ENCODE measurements at regions not wholly inside any gene's neighbourhood (a gene's known extent, or its start where the extent isn't known, plus 50 kb on each side); places are given as distances from the start of the nearest gene placed in this dataset.

- H3K27me3 ChIP-seq (ENCODE audit: control insufficient read depth, insufficient read depth, low read length) = no peaks in the 10 kb centered on the region
- WGBS (ENCODE audit: insufficient coverage) = 84% methylated on average over 8 of the region's 9 CpGs
- no peaks in the 10 kb centered on the region for H3K36me3 ChIP-seq (ENCODE audit: control insufficient read depth, insufficient read depth, low read length)
- H3K27ac ChIP-seq (ENCODE audit: low read length) = no peak overlapping the region
- no peaks in the 10 kb centered on the region for H3K9me3 ChIP-seq (replicated peaks; ENCODE audit: control insufficient read depth, low read depth, low read length)
- H3K4me3 ChIP-seq (ENCODE audit: low read length) = no peak overlapping the region
- no peak for DNase-seq
- no peaks in the 10 kb centered on the region for H3K4me1 ChIP-seq (ENCODE audit: control insufficient read depth, insufficient read depth, low read length)
Measured at GRCh38 chr11:116386118-116386699, 386.6 kb downstream of the BUD13 start.

GRCh38 chr11:116384876-116385275, 387.9 kb downstream of the BUD13 start:
- Histone ChIP-seq H3K27ac (ENCODE audit: low read length) (no peak overlapping the region), H3K4me1 (ENCODE audit: control insufficient read depth, insufficient read depth, low read length) (no peaks in the 10 kb centered on the region), H3K9me3 (replicated peaks; ENCODE audit: control insufficient read depth, low read depth, low read length) (no peaks in the 10 kb centered on the region), H3K36me3 (ENCODE audit: control insufficient read depth, insufficient read depth, low read length) (no peaks in the 10 kb centered on the region), H3K4me3 (ENCODE audit: low read length) (no peak overlapping the region), H3K27me3 (ENCODE audit: control insufficient read depth, insufficient read depth, low read length) (no peaks in the 10 kb centered on the region)
- DNase-seq = no peak
- 94% methylated on average over 3 of the region's 4 CpGs for WGBS (ENCODE audit: insufficient coverage)

GRCh38 chr11:116384407-116384806, 388.4 kb downstream of the BUD13 start:
- no peaks in the 10 kb centered on the region for H3K9me3 ChIP-seq (replicated peaks; ENCODE audit: control insufficient read depth, low read depth, low read length)
- H3K36me3 ChIP-seq (ENCODE audit: control insufficient read depth, insufficient read depth, low read length) = no peaks in the 10 kb centered on the region
- no peak overlapping the region for H3K4me3 ChIP-seq (ENCODE audit: low read length)
- DNase-seq = no peak
- no peaks in the 10 kb centered on the region for H3K4me1 ChIP-seq (ENCODE audit: control insufficient read depth, insufficient read depth, low read length)
- no peaks in the 10 kb centered on the region for H3K27me3 ChIP-seq (ENCODE audit: control insufficient read depth, insufficient read depth, low read length)
- H3K27ac ChIP-seq (ENCODE audit: low read length) = no peak overlapping the region
- 35% methylated on average over 3 of the region's 5 CpGs for WGBS (ENCODE audit: insufficient coverage)

- Histone ChIP-seq H3K27me3 (ENCODE audit: control insufficient read depth, insufficient read depth, low read length) (no peaks in the 10 kb centered on the region), H3K27ac (ENCODE audit: low read length) (no peak overlapping the region), H3K4me3 (ENCODE audit: low read length) (no peak overlapping the region), H3K9me3 (replicated peaks; ENCODE audit: control insufficient read depth, low read depth, low read length) (no peaks in the 10 kb centered on the region), H3K4me1 (ENCODE audit: control insufficient read depth, insufficient read depth, low read length) (no peaks in the 10 kb centered on the region), H3K36me3 (ENCODE audit: control insufficient read depth, insufficient read depth, low read length) (no peaks in the 10 kb centered on the region)
- WGBS (ENCODE audit: insufficient coverage) = 51% methylated on average over 5 of the region's 7 CpGs
- DNase-seq = peak; percentile 76
Measured at GRCh38 chr11:116379185-116379828, 393.5 kb downstream of the BUD13 start.

GRCh38 chr11:116376547-116376946, 396.2 kb downstream of the BUD13 start:
- Histone ChIP-seq H3K27ac (ENCODE audit: low read length) (no peak overlapping the region), H3K9me3 (replicated peaks; ENCODE audit: control insufficient read depth, low read depth, low read length) (no peaks in the 10 kb centered on the region), H3K27me3 (ENCODE audit: control insufficient read depth, insufficient read depth, low read length) (peaks cover 7% of the 10 kb centered on the region), H3K4me3 (ENCODE audit: low read length) (no peak overlapping the region), H3K4me1 (ENCODE audit: control insufficient read depth, insufficient read depth, low read length) (no peaks in the 10 kb centered on the region), H3K36me3 (ENCODE audit: control insufficient read depth, insufficient read depth, low read length) (no peaks in the 10 kb centered on the region)
- WGBS (ENCODE audit: insufficient coverage) = 33% methylated on average over 1 of the region's 1 CpG
- DNase-seq = no peak

GRCh38 chr11:116376054-116376453, 396.7 kb downstream of the BUD13 start:
- no peak overlapping the region for H3K4me3 ChIP-seq (ENCODE audit: low read length)
- peaks cover 8% of the 10 kb centered on the region for H3K27me3 ChIP-seq (ENCODE audit: control insufficient read depth, insufficient read depth, low read length)
- no peaks in the 10 kb centered on the region for H3K4me1 ChIP-seq (ENCODE audit: control insufficient read depth, insufficient read depth, low read length)
- WGBS (ENCODE audit: insufficient coverage) = no CpG with 5 or more reads among the region's 1 CpG
- no peak for DNase-seq
- no peaks in the 10 kb centered on the region for H3K36me3 ChIP-seq (ENCODE audit: control insufficient read depth, insufficient read depth, low read length)
- H3K9me3 ChIP-seq (replicated peaks; ENCODE audit: control insufficient read depth, low read depth, low read length) = no peaks in the 10 kb centered on the region
- H3K27ac ChIP-seq (ENCODE audit: low read length) = no peak overlapping the region

- Histone ChIP-seq H3K27me3 (ENCODE audit: control insufficient read depth, insufficient read depth, low read length) (peaks cover 8% of the 10 kb centered on the region), H3K9me3 (replicated peaks; ENCODE audit: control insufficient read depth, low read depth, low read length) (no peaks in the 10 kb centered on the region), H3K27ac (ENCODE audit: low read length) (no peak overlapping the region), H3K4me1 (ENCODE audit: control insufficient read depth, insufficient read depth, low read length) (no peaks in the 10 kb centered on the region), H3K4me3 (ENCODE audit: low read length) (no peak overlapping the region), H3K36me3 (ENCODE audit: control insufficient read depth, insufficient read depth, low read length) (no peaks in the 10 kb centered on the region)
- WGBS (ENCODE audit: insufficient coverage) = no CpG with 5 or more reads among the region's 1 CpG
- DNase-seq = no peak
Measured at GRCh38 chr11:116375221-116375620, 397.6 kb downstream of the BUD13 start.

GRCh38 chr11:116374085-116374484, 398.7 kb downstream of the BUD13 start:
- no peak overlapping the region for H3K27ac ChIP-seq (ENCODE audit: low read length)
- WGBS (ENCODE audit: insufficient coverage) = 100% methylated on average over 1 of the region's 1 CpG
- no peaks in the 10 kb centered on the region for H3K4me1 ChIP-seq (ENCODE audit: control insufficient read depth, insufficient read depth, low read length)
- H3K9me3 ChIP-seq (replicated peaks; ENCODE audit: control insufficient read depth, low read depth, low read length) = no peaks in the 10 kb centered on the region
- no peak overlapping the region for H3K4me3 ChIP-seq (ENCODE audit: low read length)
- H3K36me3 ChIP-seq (ENCODE audit: control insufficient read depth, insufficient read depth, low read length) = no peaks in the 10 kb centered on the region
- peaks cover 17% of the 10 kb centered on the region for H3K27me3 ChIP-seq (ENCODE audit: control insufficient read depth, insufficient read depth, low read length)
- no peak for DNase-seq

- Histone ChIP-seq H3K9me3 (replicated peaks; ENCODE audit: control insufficient read depth, low read depth, low read length) (no peaks in the 10 kb centered on the region), H3K4me3 (ENCODE audit: low read length) (no peak overlapping the region), H3K27ac (ENCODE audit: low read length) (no peak overlapping the region), H3K27me3 (ENCODE audit: control insufficient read depth, insufficient read depth, low read length) (peaks cover 19% of the 10 kb centered on the region), H3K4me1 (ENCODE audit: control insufficient read depth, insufficient read depth, low read length) (no peaks in the 10 kb centered on the region), H3K36me3 (ENCODE audit: control insufficient read depth, insufficient read depth, low read length) (no peaks in the 10 kb centered on the region)
- WGBS (ENCODE audit: insufficient coverage) = 54% methylated on average over 3 of the region's 10 CpGs
- no peak for DNase-seq
Measured at GRCh38 chr11:116373104-116373944, 399.5 kb downstream of the BUD13 start.

- Histone ChIP-seq H3K36me3 (ENCODE audit: control insufficient read depth, insufficient read depth, low read length) (no peaks in the 10 kb centered on the region), H3K27ac (ENCODE audit: low read length) (no peak overlapping the region), H3K4me3 (ENCODE audit: low read length) (no peak overlapping the region), H3K9me3 (replicated peaks; ENCODE audit: control insufficient read depth, low read depth, low read length) (no peaks in the 10 kb centered on the region), H3K27me3 (ENCODE audit: control insufficient read depth, insufficient read depth, low read length) (peaks cover 20% of the 10 kb centered on the region), H3K4me1 (ENCODE audit: control insufficient read depth, insufficient read depth, low read length) (no peaks in the 10 kb centered on the region)
- no peak for DNase-seq
- no CpG with 5 or more reads among the region's 3 CpGs for WGBS (ENCODE audit: insufficient coverage)
Measured at GRCh38 chr11:116371146-116371545, 401.6 kb downstream of the BUD13 start.

All from muscle of leg (tissue), 3 donors.